ENCODE measurements at regions not wholly inside any gene's neighbourhood (a gene's known extent, or its start where the extent isn't known, plus 50 kb on each side); places are given as distances from the start of the nearest gene placed in this dataset.

DNA sequence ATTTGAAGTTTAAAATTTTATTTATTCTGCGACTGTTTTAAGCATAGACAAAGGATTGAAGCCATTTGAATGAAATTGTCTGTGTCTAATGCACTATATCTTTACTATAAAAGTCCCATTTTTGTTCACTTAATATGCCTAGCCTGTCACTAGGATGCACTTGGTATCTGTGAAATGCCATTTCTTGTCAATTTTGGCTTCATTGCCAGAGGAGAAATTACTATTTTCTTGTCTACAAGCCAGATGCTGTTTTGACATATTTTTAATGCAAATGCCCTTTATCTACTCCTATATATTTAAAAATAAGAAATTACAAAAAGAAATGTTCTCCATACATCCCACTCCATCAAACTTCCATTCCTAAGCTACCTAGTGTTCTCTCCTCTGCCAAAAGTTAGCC lies 1704.5 kb upstream of the RAG2 start:
- TF ChIP-seq, protein P1, sequence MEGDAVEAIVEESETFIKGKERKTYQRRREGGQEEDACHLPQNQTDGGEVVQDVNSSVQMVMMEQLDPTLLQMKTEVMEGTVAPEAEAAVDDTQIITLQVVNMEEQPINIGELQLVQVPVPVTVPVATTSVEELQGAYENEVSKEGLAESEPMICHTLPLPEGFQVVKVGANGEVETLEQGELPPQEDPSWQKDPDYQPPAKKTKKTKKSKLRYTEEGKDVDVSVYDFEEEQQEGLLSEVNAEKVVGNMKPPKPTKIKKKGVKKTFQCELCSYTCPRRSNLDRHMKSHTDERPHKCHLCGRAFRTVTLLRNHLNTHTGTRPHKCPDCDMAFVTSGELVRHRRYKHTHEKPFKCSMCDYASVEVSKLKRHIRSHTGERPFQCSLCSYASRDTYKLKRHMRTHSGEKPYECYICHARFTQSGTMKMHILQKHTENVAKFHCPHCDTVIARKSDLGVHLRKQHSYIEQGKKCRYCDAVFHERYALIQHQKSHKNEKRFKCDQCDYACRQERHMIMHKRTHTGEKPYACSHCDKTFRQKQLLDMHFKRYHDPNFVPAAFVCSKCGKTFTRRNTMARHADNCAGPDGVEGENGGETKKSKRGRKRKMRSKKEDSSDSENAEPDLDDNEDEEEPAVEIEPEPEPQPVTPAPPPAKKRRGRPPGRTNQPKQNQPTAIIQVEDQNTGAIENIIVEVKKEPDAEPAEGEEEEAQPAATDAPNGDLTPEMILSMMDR (IDR thresholded peaks at IDR 0.05), result no peak
- TF ChIP-seq POLR2A (IDR thresholded peaks at IDR 0.05), result no peak
- TF ChIP-seq EP300 (IDR thresholded peaks at IDR 0.05), result no peak

Data from ovary (tissue), 3 donors.